ENCODE measurements at regions not wholly inside any gene's neighbourhood (a gene's known extent, or its start where the extent isn't known, plus 50 kb on each side); places are given as distances from the start of the nearest gene placed in this dataset.
"Not testable (repeated sequence)": the region's sequence is repeated elsewhere in the genome, so short reads cannot be mapped to it uniquely, and the experiment has no call there.

GRCh38 chr10:2106641-2107040, 369.3 kb upstream of the ADARB2 start:
- no peak for DNase-seq (ENCODE audit: low spot score)

DNA sequence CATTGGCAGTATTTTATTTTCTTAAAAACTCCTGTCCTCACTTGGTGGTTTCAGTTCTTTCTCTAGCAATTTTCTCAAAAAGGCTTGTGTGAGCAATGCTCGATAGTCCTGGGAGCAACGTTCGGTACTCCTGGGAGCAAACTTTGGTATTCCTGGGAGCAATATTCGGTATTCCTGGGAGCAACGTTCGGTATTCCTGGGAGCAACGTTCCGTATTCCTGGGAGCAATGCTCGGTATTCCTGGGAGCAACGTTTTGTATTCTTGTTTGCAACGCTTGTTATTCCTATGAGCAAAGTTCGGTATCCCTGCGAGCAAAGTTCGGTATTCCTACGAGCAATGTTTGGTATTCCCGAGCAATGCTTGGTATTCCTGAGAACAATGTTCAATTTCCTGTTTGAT, 362.0 kb upstream of the ADARB2 start:
- DNase-seq (ENCODE audit: low spot score) = no peak

- no peak for DNase-seq (ENCODE audit: low spot score)
These were observed 360.6 kb upstream of the ADARB2 start for GRCh38 chr10:2097937-2098336.

DNA sequence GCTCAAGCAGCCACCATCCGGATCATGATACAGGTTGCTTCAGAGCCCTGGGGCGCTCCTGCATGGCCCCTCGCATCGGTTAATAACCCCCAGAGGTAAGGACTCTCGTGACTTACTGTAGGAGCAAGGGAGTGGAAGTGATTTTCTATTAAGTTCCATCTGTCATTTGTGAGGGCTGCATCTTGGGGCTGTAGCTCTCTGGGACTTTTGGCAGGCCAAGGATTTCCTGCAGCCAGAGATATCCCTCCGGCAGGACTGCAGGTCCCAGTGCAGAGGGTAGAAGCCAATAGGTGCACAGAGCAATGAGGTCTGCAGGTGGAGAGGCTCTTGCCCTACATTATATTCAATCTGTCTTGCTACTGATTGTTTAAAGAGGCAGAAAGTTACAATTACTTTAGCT, 356.8 kb upstream of the ADARB2 start:
- DNase-seq (ENCODE audit: low spot score) = no peak

DNA sequence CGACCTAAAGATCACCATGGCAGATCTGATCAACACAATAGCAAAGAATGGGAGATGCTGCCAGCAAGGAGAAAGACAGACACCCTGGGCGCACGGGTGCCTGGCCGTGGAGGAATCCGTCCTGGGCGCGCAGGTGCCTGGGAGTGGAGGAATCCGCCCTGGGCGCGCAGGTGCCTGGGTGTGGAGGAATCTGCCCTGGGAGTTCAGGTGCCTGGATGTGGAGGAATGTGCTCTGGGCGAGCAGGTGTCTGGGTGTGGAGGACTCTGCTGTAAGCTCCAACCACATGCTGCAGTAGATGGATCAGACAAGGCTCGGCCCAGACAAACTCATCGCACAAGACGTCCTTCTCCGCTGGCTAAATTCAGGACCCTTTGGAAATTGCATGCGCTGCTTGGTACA, 346.3 kb upstream of the ADARB2 start:
- no peak for DNase-seq (ENCODE audit: low spot score)

- DNase-seq (ENCODE audit: low spot score) = no peak
These were observed 344.2 kb upstream of the ADARB2 start for GRCh38 chr10:2081501-2081900.

GRCh38 chr10:2079603-2080078, 342.3 kb upstream of the ADARB2 start:
- DNase-seq (ENCODE audit: low spot score) = no peak

- DNase-seq (ENCODE audit: low spot score) = no peak
These were observed 339.9 kb upstream of the ADARB2 start for GRCh38 chr10:2077231-2077630.

DNA sequence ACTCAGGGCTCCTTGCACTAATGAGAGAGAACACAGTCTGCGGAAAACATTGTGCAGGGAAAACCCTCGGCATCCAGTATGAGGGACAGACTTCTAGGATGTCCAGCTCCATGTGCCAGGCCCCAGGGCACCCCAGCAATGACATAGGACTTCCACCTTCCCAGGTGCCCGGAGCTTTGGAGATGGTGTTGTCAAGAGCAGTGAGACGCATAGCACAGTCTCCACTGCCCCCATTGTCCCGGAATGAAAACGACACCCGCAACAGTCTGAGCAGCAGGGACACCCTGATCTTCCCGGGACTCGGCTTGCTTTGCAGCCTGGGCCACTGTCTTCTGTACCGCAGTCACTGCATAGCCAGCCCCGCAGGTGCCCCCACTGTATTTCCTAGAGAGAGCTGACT, 339.2 kb upstream of the ADARB2 start:
- DNase-seq (ENCODE audit: low spot score) = no peak

GRCh38 chr10:2067015-2067414, 329.7 kb upstream of the ADARB2 start:
- no peak for DNase-seq (ENCODE audit: low spot score)

GRCh38 chr10:2054728-2055127, 317.4 kb upstream of the ADARB2 start:
- DNase-seq (ENCODE audit: low spot score) = no peak

GRCh38 chr10:2053805-2054204, 316.5 kb upstream of the ADARB2 start:
- DNase-seq (ENCODE audit: low spot score) = no peak

- no peak for DNase-seq (ENCODE audit: low spot score)
These were observed 313.8 kb upstream of the ADARB2 start for GRCh38 chr10:2051108-2051507.

- no peak for DNase-seq (ENCODE audit: low spot score)
These were observed 312.2 kb upstream of the ADARB2 start for GRCh38 chr10:2049560-2049959.

- no peak for DNase-seq (ENCODE audit: low spot score)
These were observed 311.1 kb upstream of the ADARB2 start for GRCh38 chr10:2048337-2048973.

GRCh38 chr10:2047679-2048078, 310.4 kb upstream of the ADARB2 start:
- DNase-seq (ENCODE audit: low spot score) = no peak

DNA sequence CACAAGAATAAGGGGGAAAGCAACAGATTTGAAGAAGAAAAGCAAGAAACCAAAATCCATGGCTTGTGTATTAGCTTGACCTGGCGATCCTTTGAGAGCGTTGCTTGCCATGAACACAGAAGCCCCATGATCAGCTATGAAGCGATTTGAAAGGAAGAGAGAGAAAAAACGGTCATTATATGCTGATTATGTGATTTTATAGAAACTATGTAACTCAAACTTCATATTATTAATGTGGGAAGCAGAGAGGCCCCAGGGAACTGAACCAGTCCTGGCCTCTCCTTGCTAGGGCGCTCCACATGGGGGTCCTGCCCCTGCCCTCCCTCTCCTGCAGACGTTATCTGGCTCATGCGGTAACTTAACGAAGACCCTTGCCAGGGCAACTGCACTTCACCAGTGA, 306.1 kb upstream of the ADARB2 start:
- DNase-seq (ENCODE audit: low spot score) = no peak

DNA sequence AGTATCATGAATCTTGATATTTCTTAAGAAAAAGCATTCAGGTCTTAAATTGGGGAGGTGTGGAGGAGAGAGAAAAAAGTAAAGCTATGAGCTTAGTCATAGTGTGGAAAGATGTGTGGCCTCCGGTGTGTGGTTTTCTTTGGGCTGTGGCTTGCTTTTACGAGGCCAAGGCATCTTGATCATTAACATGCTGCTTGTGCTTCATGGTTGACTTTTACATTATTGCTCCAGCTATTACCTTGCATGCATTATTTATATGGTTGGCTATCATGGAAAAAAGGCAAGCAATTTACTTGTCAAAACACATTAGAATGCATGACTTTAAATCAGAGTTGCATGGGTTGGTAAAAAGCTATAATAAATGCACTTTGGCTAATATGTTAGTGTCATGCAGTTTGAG, 300.7 kb upstream of the ADARB2 start:
- DNase-seq (ENCODE audit: low spot score) = no peak

- no peak for DNase-seq (ENCODE audit: low spot score)
These were observed 299.9 kb upstream of the ADARB2 start for GRCh38 chr10:2037246-2037645.

DNA sequence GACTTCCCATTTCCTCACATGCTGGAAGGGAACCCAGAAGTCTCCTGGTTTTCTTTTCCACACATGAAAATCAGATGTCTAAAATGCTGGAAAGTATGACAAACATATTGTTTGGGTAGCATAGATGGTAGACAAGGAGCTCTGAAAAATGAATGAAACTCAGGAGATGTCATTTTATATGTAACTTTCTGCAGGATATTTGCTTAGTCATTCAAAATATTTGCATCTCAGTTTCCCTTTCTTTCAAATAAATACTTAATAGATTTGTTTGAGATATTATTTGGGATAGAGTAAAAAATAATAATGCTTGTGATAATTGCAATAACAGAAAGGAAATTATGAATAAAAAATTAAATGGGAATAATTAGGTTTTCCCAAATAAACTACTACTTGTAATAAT, 298.9 kb upstream of the ADARB2 start:
- DNase-seq (ENCODE audit: low spot score) = no peak

DNA sequence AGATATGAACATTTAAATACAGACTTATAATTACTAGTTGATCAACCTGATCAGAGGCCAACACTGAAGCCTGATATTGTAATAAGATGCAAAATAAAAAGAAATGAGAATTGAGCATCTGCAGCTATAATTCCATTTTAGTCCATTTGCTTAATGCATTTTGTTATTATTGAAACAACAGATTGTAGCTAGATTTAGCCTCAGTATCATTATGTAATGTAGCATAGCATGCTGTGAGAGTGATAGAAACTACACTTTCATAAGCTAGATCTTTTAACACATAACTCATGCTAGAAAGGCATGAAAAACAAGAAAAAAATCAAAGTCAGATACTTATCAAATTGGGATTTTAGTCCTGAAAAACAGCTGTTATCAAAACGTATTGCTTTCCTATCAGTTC, 292.7 kb upstream of the ADARB2 start:
- DNase-seq (ENCODE audit: low spot score) = no peak

DNA sequence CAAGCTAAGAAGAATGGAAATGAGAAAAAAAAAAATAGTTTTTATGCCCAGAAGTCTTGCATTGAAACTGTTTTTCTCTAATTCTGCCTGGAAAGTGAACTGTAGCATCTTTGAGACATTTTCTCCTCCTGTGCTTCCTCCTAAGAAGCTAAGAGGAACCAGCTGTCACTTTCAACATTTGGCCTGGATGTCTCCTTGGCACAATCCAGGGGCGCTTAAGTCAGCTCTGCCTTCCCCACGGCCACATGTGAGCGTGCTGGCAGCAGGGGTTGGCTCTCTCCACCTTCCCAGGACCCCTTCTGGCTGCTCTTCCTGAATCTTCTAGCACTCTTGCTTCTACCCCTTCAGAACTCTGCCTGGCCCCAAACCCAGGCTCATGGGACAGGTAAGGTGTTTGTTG, 289.6 kb upstream of the ADARB2 start:
- no peak for DNase-seq (ENCODE audit: low spot score)

DNA sequence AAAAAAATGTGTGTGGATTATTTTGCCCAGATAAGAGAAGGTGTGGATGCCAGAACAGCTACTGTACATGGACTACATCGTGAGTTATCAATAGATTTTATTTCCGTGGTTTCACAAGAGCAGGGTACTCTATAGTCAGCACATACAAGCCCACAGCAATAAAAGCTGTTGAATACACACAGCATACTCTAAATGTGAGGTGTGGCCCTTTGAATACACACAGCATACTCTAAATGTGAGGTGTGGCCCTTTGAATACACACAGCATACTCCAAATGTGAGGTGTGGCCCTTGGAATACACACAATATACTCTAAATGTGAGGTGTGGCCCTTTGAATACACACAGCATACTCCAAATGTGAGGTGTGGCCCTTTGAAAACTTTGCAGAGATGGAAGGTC, 287.4 kb upstream of the ADARB2 start:
- not testable (repeated sequence) for DNase-seq (ENCODE audit: low spot score)

GRCh38 chr10:2023687-2024086, 286.4 kb upstream of the ADARB2 start:
- DNase-seq (ENCODE audit: low spot score) = no peak

All from A172 (cell line).